ENCODE measurements at regions not wholly inside any gene's neighbourhood (a gene's known extent, or its start where the extent isn't known, plus 50 kb on each side); places are given as distances from the start of the nearest gene placed in this dataset.

GRCh38 chr9:16138561-16139491 lies 586.0 kb downstream of the CCDC171 start:
- Histone ChIP-seq H3K79me2 (ENCODE audit: control insufficient read depth, low read length) (no peaks in the 10 kb centered on the region), H3F3A (ENCODE audit: control insufficient read depth, insufficient read depth) (no peaks in the 10 kb centered on the region), H3K27me3 (ENCODE audit: control insufficient read depth, low read length) (no peaks in the 10 kb centered on the region), H4K20me1 (ENCODE audit: control insufficient read depth, insufficient read depth, low read depth, low read length) (no peaks in the 10 kb centered on the region), H3K4me1 (ENCODE audit: control insufficient read depth, low read length) (no peaks in the 10 kb centered on the region), H3K9me3 (ENCODE audit: control insufficient read depth, insufficient read depth, low read length) (no peaks in the 10 kb centered on the region), H3K4me2 (ENCODE audit: low read length) (no peak overlapping the region), H3K9me2 (replicated peaks; ENCODE audit: control insufficient read depth, low read length) (no peaks in the 10 kb centered on the region), H3K4me3 (ENCODE audit: low read length) (no peak overlapping the region), H3K27ac (ENCODE audit: low read depth, low read length) (no peak overlapping the region), H3K36me3 (ENCODE audit: control insufficient read depth, low read length) (no peaks in the 10 kb centered on the region)
- no peak for TF ChIP-seq EZH2phosphoT487 (IDR thresholded peaks at IDR 0.05; ENCODE audit: borderline replicate concordance, low read length)
- TF ChIP-seq CTCF (IDR thresholded peaks at IDR 0.05; ENCODE audit: low read depth, low read length, poor library complexity, severe bottlenecking) = no peak

- H3K9me2 ChIP-seq (replicated peaks; ENCODE audit: control insufficient read depth, low read length) = no peaks in the 10 kb centered on the region
- H3K27me3 ChIP-seq (ENCODE audit: control insufficient read depth, low read length) = no peaks in the 10 kb centered on the region
- H3K4me3 ChIP-seq (ENCODE audit: low read length) = no peak overlapping the region
- no peak overlapping the region for H3K4me2 ChIP-seq (ENCODE audit: low read length)
- no peaks in the 10 kb centered on the region for H3K4me1 ChIP-seq (ENCODE audit: control insufficient read depth, low read length)
- no peaks in the 10 kb centered on the region for H3F3A ChIP-seq (ENCODE audit: control insufficient read depth, insufficient read depth)
- H3K9me3 ChIP-seq (ENCODE audit: control insufficient read depth, insufficient read depth, low read length) = no peaks in the 10 kb centered on the region
- no peaks in the 10 kb centered on the region for H3K79me2 ChIP-seq (ENCODE audit: control insufficient read depth, low read length)
- H3K27ac ChIP-seq (ENCODE audit: low read depth, low read length) = no peak overlapping the region
- no peak for TF ChIP-seq EZH2phosphoT487 (IDR thresholded peaks at IDR 0.05; ENCODE audit: borderline replicate concordance, low read length)
- no peak for TF ChIP-seq CTCF (IDR thresholded peaks at IDR 0.05; ENCODE audit: low read depth, low read length, poor library complexity, severe bottlenecking)
- H4K20me1 ChIP-seq (ENCODE audit: control insufficient read depth, insufficient read depth, low read depth, low read length) = no peaks in the 10 kb centered on the region
- H3K36me3 ChIP-seq (ENCODE audit: control insufficient read depth, low read length) = no peaks in the 10 kb centered on the region
Observed at GRCh38 chr9:16139774-16140173, 586.9 kb downstream of the CCDC171 start.

GRCh38 chr9:16143310-16143709 lies 590.5 kb downstream of the CCDC171 start:
- no peaks in the 10 kb centered on the region for H3K4me1 ChIP-seq (ENCODE audit: control insufficient read depth, low read length)
- TF ChIP-seq CTCF (IDR thresholded peaks at IDR 0.05; ENCODE audit: low read depth, low read length, poor library complexity, severe bottlenecking) (no peak), EZH2phosphoT487 (IDR thresholded peaks at IDR 0.05; ENCODE audit: borderline replicate concordance, low read length) (no peak)
- no peaks in the 10 kb centered on the region for H3K9me2 ChIP-seq (replicated peaks; ENCODE audit: control insufficient read depth, low read length)

More at GRCh38 chr9:16143310-16143709, 590.5 kb downstream of the CCDC171 start:
- Histone ChIP-seq H3K27me3 (ENCODE audit: control insufficient read depth, low read length) (no peaks in the 10 kb centered on the region), H3K4me2 (ENCODE audit: low read length) (no peak overlapping the region), H4K20me1 (ENCODE audit: control insufficient read depth, insufficient read depth, low read depth, low read length) (no peaks in the 10 kb centered on the region), H3K27ac (ENCODE audit: low read depth, low read length) (no peak overlapping the region), H3K4me3 (ENCODE audit: low read length) (no peak overlapping the region), H3K36me3 (ENCODE audit: control insufficient read depth, low read length) (no peaks in the 10 kb centered on the region), H3F3A (ENCODE audit: control insufficient read depth, insufficient read depth) (no peaks in the 10 kb centered on the region), H3K9me3 (ENCODE audit: control insufficient read depth, insufficient read depth, low read length) (no peaks in the 10 kb centered on the region), H3K79me2 (ENCODE audit: control insufficient read depth, low read length) (no peaks in the 10 kb centered on the region)
